Superior temporal gyrus (tissue), 1 donor: ENCODE measurements at regions not wholly inside any gene's neighbourhood (a gene's known extent, or its start where the extent isn't known, plus 50 kb on each side); places are given as distances from the start of the nearest gene placed in this dataset.
"Not testable (repeated sequence)": the region's sequence is repeated elsewhere in the genome, so short reads cannot be mapped to it uniquely, and the experiment has no call there.

ENCODE experiments used
- DNase-seq: peaks from one replicate; pipeline ENCODE4 v3.0.0-alpha.2; 2016; ENCODE audit errors: extremely low spot score

GRCh38 chr4:160082432-160083207 lies 979.7 kb downstream of the RAPGEF2 start:
- DNase-seq, result no peak

GRCh38 chr4:160091631-160092030 lies 988.8 kb downstream of the RAPGEF2 start:
- no peak for DNase-seq

DNA sequence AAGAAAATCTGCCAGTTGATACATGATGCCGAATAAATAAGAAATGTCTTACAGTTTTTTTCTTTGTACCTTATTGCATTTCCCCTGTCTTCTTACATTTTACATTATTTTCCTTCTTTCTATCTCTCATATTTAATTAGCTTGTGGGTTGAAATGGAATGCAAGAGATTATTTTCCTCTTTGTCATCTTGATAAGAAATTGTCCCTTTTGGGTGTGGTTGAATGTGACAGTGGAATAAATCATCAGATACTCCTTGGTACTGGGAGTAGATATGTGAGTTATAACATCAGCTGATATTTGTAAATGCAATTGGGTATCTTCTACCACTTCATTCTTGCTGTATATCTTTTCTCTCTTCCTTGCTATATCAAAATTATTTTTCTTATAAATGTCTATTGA lies 997.4 kb downstream of the RAPGEF2 start:
- no peak for DNase-seq

- no peak for DNase-seq
These were observed 1008.0 kb downstream of the RAPGEF2 start for GRCh38 chr4:160110891-160111290.

GRCh38 chr4:160117686-160118085 lies 1014.8 kb downstream of the RAPGEF2 start:
- DNase-seq, result no peak

DNA sequence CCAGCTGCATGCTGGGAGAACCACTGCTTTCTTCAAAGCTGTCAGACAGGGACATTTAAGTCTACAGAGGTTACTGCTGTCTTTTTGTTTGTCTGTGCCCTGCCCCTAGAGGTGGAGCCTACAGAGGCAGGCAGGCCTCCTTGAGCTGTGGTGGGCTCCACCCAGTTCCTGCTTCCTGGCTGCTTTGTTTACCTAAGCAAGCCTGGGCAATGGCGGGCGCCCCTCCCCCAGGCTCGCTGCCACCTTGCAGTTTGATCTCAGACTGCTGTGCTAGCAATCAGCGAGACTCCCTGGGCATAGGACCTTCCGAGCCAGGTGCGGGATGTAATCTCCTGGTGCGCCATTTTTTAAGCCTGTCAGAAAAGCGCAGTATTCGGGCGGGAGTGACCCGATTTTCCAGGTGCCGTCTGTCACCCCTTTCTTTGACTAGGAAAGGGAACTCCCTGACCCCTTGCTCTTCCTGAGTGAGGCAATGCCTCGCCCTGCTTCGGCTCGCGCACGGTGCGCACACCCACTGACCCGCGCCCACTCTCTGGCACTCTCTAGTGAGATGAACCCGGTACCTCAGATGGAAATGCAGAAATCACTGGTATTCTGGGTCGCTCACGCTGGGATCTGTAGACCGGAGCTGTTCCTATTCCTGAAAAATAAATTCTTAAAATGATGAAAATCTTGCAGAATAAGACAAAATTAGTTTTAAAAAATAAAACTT lies 1022.9 kb downstream of the RAPGEF2 start:
- DNase-seq, result not testable (repeated sequence)

DNA sequence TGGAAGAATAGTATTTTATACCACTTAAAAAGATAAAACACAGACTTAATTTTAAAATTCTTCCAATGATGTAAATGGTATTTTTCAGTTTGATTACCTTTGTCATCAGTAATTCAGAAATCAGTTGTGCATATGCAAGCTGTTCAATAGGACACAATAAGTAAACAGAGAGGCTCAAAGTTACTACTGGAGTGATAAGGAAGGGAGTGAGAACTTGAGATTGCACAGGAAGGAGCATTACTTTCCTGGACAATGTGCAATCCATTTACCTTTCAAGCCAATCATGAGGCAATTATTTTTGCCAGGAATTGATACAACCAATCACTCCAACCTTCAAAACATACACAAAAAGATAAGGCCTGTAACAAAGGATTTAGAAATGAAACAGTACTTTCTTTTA lies 1024.3 kb downstream of the RAPGEF2 start:
- no peak for DNase-seq

DNA sequence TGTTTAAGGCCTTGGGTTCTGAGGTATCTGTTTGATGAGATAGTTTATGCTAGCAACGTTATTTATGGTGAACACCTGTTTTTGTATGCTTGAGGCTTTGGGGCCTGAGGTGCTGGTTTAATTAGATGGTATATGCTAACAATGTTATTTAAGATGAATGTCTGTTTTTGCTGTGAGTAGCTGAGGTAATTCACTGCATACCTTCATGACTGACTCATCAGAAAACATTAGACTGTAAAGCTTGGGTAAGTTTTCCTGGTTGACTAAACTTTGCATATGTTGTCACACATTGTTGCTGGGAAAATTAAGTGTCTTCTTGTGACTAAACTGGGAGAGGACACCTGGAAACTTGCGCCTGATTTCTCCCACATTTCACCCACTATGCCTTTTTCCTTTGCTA lies 1026.6 kb downstream of the RAPGEF2 start:
- no peak for DNase-seq

DNA sequence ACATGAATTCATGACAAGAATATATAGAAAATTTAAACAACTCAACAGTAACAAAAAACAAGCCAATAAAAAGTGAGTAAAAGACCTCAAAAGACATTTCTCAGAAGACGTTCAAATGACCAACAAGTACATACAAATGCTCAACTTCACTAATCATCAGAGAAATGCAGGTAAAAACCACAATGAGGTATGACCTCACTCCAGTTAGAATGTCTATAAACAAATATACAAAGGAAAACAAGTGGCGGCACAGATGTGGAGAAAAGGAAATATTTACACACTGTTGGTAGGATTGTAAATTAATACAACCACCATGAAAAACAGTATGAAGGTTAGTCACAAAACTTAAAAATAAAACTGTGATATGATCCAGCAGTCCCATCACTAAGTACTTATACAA lies 1033.1 kb downstream of the RAPGEF2 start:
- no peak for DNase-seq

GRCh38 chr4:160141206-160141605 lies 1038.3 kb downstream of the RAPGEF2 start:
- DNase-seq, result peak; percentile 25

- DNase-seq, result no peak
These were observed 1039.7 kb downstream of the RAPGEF2 start for GRCh38 chr4:160142579-160142978.

DNA sequence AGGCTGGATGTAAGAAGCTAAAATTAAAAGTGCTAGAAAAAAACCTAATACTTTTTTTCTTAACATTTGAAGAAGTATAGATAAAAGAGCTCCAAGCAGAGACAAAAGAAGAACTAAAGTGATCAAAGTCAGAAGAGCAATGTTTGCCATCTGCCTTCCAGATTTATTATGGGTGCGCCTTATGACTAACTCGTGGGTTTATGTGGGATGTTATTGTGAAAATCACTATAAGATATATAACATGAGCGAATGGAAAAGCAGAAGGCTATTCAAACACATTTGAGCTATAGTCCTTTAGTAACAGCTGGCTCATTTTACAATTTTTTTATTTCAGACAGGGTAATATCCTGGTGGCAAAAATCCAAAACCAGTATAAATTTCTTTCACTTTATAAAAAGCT lies 1040.7 kb downstream of the RAPGEF2 start:
- DNase-seq, result peak; percentile 53

DNA sequence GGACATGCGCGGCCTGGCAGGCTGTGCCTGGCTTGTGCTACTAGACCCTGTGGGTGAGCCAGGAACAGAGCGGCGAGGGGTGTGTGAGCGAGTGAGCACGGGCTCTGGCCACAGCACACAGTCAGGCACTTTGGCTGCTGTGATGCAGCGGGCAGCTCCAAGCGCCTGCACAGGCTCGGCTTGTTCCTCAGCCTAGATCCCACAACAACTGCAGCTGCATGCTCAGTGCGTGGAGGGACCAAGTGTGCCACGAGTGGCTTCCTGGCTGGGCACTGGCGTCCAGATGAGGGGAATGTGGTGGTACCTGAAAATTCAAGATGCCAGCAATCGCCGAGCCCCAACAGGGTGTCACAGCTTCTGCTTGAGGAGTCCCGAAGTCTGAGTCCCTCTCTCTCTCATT lies 1056.6 kb downstream of the RAPGEF2 start:
- no peak for DNase-seq

GRCh38 chr4:160161026-160161425 lies 1058.1 kb downstream of the RAPGEF2 start:
- DNase-seq, result no peak

DNA sequence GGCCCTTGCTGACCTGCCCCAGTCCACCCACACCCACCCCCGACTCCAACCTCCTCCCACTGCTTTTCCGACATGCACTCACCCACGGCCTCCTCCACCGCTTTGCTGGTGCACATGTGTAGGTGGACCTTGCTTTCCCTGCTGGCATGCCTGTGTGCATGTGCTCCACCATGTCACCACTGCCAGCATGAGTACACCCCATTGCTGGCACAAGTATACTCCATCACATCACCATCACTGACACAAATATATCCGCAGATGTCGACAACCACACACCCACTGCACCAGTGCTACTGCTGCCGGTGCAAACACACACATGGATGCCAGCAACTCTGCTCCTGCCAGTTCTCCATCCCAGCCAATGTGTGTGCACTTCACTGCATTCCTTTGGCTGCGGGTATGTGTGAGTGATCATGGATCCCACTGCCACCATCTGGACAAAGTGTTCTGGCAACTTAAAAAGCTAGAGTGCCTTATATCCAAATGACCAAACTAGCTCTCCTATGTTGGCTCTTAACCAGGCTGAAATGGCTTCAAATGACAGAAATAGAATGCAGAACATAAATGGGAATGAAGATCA lies 1072.3 kb downstream of the RAPGEF2 start:
- no peak for DNase-seq

DNA sequence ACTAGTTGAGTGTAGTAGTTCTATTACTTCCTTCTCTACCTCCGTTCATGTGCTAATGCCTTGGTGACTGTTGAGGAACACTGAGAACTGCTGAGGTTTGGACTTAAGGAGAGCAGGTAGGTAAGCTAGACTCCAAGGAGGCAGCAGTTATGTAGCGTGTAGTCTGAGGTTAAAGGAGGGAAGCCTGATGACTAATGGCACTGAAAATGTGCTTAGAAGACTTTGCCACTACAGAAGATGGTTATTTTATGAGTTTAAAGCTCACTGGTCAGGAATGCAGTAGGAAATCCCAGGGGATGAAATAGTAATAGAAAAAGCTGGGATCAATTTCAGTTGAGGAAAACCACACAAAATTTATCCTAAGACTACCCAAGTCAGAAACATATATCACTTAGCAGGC lies 1077.3 kb downstream of the RAPGEF2 start:
- no peak for DNase-seq

- DNase-seq, result no peak
These were observed 1079.8 kb downstream of the RAPGEF2 start for GRCh38 chr4:160182727-160183126.

GRCh38 chr4:160184884-160185283 lies 1082.0 kb downstream of the RAPGEF2 start:
- peak; percentile 14 for DNase-seq

DNA sequence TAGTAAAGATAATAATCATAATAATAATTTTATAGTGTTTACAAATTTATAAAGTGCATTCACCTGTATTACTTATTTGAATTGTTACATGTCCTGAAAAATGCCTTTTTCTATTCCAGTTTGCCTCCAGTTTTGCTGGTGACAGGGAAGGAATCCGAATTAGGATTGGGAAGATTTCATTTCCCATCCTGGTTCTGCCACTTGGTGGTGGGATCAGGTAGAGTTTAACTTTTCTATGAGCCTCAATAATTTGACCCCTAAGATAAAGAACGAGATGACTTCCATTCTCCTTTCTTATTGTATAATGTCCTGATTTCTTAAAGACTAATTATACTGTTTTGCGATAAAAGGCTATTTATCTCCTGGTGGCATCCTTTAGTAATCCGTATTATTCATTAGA lies 1090.9 kb downstream of the RAPGEF2 start:
- no peak for DNase-seq

DNA sequence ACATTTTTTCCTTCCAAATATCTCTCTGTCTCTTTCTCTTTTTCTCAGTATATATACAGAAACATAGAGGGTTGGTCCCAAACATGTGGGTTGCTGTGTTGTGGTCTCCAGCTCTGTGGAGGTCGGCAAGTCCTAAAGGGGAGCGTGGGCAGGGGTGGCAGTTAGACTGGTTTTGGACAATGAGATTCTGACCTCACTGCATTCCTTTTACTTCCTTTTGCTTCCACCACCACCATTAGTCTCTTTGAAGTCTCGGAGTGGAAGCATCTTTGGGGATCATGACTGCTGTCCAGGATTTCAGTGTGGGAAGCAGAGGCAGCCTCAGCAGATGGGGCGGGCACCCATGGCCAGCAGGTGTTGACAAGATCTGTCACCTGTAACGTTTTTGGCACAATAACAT lies 1091.8 kb downstream of the RAPGEF2 start:
- no peak for DNase-seq

- no peak for DNase-seq
These were observed 1099.9 kb downstream of the RAPGEF2 start for GRCh38 chr4:160202802-160203201.

- DNase-seq, result no peak
These were observed 1109.2 kb downstream of the RAPGEF2 start for GRCh38 chr4:160212078-160212477.

DNA sequence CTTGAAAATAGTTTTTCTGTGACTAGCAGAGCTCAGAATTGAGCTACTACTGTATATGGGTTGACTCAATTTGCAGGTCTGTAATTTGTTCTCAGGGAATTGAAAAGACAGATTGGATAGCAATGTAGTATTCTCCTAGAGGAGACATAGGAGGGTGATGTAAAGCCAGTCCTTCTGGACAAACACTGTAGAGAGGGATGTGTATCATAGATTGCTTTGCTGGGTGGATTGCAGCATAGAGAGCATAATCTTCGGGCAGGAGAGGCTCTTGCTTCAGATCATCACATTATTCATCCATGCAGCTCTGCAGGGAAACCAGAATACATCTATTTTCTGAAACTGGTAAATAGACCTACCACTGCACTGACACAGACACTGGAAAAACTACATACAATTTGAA lies 1110.5 kb downstream of the RAPGEF2 start:
- no peak for DNase-seq
